Loucy (cell line): ENCODE measurements at regions not wholly inside any gene's neighbourhood (a gene's known extent, or its start where the extent isn't known, plus 50 kb on each side); places are given as distances from the start of the nearest gene placed in this dataset.

Source experiments
- EZH2phosphoT487 ChIP-seq: fragments of 200-600 bp; IDR thresholded peaks from 2 replicates; pipeline ENCODE4 v1.6.1; 2018; ENCODE audit warnings: antibody characterized with exemption, mild to moderate bottlenecking, moderate library complexity, borderline replicate concordance
- TF ChIP-seq, protein P1 (sequence below): fragments of 200-600 bp; sonication (generic); conservative IDR thresholded peaks from 2 replicates; pipeline ENCODE4 v1.5.1; 2014; ENCODE audit warnings: mild to moderate bottlenecking, antibody characterized with exemption, low read length

GRCh38 chr1:191912517-191912916 is 245.7 kb upstream of the RGS18 start:
- TF ChIP-seq, protein P1, sequence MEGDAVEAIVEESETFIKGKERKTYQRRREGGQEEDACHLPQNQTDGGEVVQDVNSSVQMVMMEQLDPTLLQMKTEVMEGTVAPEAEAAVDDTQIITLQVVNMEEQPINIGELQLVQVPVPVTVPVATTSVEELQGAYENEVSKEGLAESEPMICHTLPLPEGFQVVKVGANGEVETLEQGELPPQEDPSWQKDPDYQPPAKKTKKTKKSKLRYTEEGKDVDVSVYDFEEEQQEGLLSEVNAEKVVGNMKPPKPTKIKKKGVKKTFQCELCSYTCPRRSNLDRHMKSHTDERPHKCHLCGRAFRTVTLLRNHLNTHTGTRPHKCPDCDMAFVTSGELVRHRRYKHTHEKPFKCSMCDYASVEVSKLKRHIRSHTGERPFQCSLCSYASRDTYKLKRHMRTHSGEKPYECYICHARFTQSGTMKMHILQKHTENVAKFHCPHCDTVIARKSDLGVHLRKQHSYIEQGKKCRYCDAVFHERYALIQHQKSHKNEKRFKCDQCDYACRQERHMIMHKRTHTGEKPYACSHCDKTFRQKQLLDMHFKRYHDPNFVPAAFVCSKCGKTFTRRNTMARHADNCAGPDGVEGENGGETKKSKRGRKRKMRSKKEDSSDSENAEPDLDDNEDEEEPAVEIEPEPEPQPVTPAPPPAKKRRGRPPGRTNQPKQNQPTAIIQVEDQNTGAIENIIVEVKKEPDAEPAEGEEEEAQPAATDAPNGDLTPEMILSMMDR, result no peak
- no peak for TF ChIP-seq EZH2phosphoT487
